Adipocyte (in vitro differentiated cells): ENCODE measurements at regions not wholly inside any gene's neighbourhood (a gene's known extent, or its start where the extent isn't known, plus 50 kb on each side); places are given as distances from the start of the nearest gene placed in this dataset.
"Not testable (repeated sequence)": the region's sequence is repeated elsewhere in the genome, so short reads cannot be mapped to it uniquely, and the experiment has no call there.

Experiments used
- DNase-seq: peaks from one replicate; pipeline ENCODE4 v3.0.0-alpha.2; 2015; ENCODE audit warnings: low read depth
- H3K27me3 ChIP-seq: replicated peaks from 2 replicates; pipeline ENCODE4 v1.7.0; 2013; ENCODE audit warnings: mild to moderate bottlenecking, low read length, moderate library complexity; ENCODE audit not compliant: control insufficient read depth, insufficient read depth
- H3K36me3 ChIP-seq: 2 replicates; pipeline ENCODE4 v1.7.0; 2013; ENCODE audit warnings: low read length, mild to moderate bottlenecking, moderate library complexity; ENCODE audit not compliant: control insufficient read depth, insufficient read depth, severe bottlenecking
- H3K4me1 ChIP-seq: 2 replicates; pipeline ENCODE4 v1.7.0; 2013; ENCODE audit warnings: mild to moderate bottlenecking, low read length, moderate library complexity; ENCODE audit not compliant: control insufficient read depth, insufficient read depth
- H3K4me3 ChIP-seq: 2 replicates; pipeline ENCODE4 v1.7.0; 2013; ENCODE audit warnings: mild to moderate bottlenecking, low read length, moderate library complexity
- H3K9ac ChIP-seq: 2 replicates; pipeline ENCODE4 v1.7.0; 2013; ENCODE audit warnings: mild to moderate bottlenecking, low read length, moderate library complexity
- H3K9me3 ChIP-seq: 2 replicates; pipeline ENCODE4 v1.7.0; 2013; ENCODE audit warnings: mild to moderate bottlenecking, low read length, moderate library complexity; ENCODE audit not compliant: control insufficient read depth

- no peaks in the 10 kb centered on the region for H3K4me1 ChIP-seq
- H3K27me3 ChIP-seq = peaks cover 49% of the 10 kb centered on the region
- H3K4me3 ChIP-seq = no peak overlapping the region
These were observed 175.6 kb upstream of the PPP1R26 start for GRCh38 chr9:135303865-135304499.

GRCh38 chr9:135304886-135305285 lies 174.7 kb upstream of the PPP1R26 start:
- no peak overlapping the region for H3K9ac ChIP-seq
- no peaks in the 10 kb centered on the region for H3K4me1 ChIP-seq
- H3K4me3 ChIP-seq = no peak overlapping the region
- H3K36me3 ChIP-seq = no peaks in the 10 kb centered on the region
- peaks cover 42% of the 10 kb centered on the region for H3K27me3 ChIP-seq
- peaks cover 6% of the 10 kb centered on the region for H3K9me3 ChIP-seq
- DNase-seq = no peak

More at GRCh38 chr9:135303865-135304499, 175.6 kb upstream of the PPP1R26 start:
- DNase-seq = no peak
- peaks cover 6% of the 10 kb centered on the region for H3K9me3 ChIP-seq
- H3K9ac ChIP-seq = no peak overlapping the region
- no peaks in the 10 kb centered on the region for H3K36me3 ChIP-seq

GRCh38 chr9:135305546-135306180 lies 173.9 kb upstream of the PPP1R26 start:
- DNase-seq = no peak
- Histone ChIP-seq H3K9ac (no peak overlapping the region), H3K9me3 (peaks cover 9% of the 10 kb centered on the region), H3K27me3 (peaks cover 34% of the 10 kb centered on the region), H3K4me3 (no peak overlapping the region), H3K36me3 (no peaks in the 10 kb centered on the region), H3K4me1 (no peaks in the 10 kb centered on the region)

DNA sequence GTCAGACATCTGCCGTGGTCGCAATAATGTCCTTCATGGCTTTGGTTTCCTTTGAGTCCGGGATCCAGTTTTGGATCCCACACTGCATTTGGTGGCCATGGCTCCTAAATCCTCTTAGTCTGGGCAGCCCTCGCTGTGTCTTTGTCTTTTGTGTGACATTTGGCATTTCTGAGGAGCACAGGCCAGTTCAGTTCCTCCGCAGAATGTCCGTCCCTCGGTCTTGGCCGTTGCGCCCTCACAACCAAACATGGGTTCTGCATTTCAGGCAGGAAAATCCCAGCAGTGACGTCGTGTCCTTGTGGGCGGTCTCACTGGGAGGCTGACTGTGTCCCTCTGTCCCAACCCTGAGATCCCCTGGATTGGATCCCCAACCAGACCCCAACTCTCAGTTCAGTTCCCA lies 172.9 kb upstream of the PPP1R26 start:
- no peak overlapping the region for H3K4me3 ChIP-seq
- H3K4me1 ChIP-seq = no peaks in the 10 kb centered on the region
- peaks cover 19% of the 10 kb centered on the region for H3K9me3 ChIP-seq
- H3K36me3 ChIP-seq = no peaks in the 10 kb centered on the region
- H3K9ac ChIP-seq = no peak overlapping the region
- peaks cover 31% of the 10 kb centered on the region for H3K27me3 ChIP-seq
- no peak for DNase-seq

DNA sequence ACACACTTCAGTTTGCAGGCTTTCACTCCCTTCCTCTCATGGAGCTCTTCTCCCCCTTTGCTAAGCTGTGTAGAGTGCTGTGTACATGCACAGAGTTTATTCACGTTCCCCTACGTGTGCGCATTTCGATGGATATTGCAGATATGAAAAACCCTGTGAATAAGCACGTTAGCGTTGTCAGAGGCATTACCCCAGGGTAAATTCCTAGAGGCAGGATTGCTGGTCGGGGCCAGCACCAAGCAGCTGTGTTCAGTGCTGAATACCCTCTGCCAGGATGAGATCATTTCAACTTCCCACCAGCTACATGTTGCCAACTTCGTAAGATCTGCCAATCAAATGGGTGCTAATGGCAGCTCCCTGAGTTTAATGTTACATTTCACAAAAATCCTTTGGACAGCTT lies 172.3 kb upstream of the PPP1R26 start:
- no peaks in the 10 kb centered on the region for H3K36me3 ChIP-seq
- H3K9me3 ChIP-seq = peaks cover 25% of the 10 kb centered on the region
- H3K4me1 ChIP-seq = no peaks in the 10 kb centered on the region
- DNase-seq = no peak
- no peak overlapping the region for H3K9ac ChIP-seq
- H3K27me3 ChIP-seq = peaks cover 28% of the 10 kb centered on the region
- H3K4me3 ChIP-seq = no peak overlapping the region

GRCh38 chr9:135307919-135308318 lies 171.7 kb upstream of the PPP1R26 start:
- Histone ChIP-seq H3K27me3 (peaks cover 23% of the 10 kb centered on the region), H3K9me3 (peaks cover 32% of the 10 kb centered on the region)
- H3K36me3 ChIP-seq, DNase-seq, H3K9ac ChIP-seq, H3K4me3 ChIP-seq, H3K4me1 ChIP-seq: not testable (repeated sequence)

DNA sequence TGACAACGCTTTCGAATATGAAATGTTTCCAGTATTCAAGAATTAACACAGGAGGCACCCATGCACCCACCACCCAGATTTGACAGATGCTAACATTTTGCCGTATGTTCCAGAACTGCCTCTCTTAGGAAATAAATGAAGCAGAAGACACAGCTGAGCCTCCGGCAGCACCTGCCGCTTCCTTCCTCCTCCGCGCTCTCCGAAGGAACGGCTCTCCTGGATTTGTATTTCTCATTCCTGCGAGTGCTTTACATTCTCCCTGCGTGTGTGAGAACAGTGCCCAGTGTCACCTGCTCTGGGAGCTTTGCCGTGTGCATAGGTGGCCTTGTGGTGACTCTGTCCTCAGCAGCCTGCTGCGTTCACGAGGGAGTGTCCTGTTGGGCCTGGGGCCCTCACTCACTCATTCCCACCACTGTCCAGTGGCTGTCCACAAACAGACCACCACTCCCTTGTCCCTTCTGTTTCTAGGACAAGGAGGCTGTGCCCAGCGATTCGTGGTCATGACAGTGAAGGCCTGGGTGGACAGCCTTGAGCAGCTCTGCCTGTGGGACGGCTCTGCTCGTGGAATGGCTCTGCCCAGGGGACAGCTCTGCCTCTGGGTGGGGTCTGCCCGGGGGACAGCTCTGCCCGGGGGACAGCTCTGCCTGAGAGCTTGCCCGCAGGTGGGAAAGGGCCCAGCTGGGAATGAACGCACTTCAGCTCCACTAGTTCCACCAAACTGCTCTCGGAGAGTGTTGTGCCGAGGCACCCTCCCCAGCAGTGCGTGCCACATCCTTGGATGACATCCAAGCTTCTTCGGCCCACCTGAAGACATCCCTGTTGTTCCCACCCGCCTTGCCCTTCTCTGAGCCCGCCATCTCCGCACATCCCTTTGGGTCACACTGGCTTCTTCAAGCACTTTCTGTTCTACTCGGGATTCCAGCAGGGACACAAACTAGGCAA lies 170.5 kb upstream of the PPP1R26 start:
- Histone ChIP-seq H3K4me1 (no peaks in the 10 kb centered on the region), H3K9ac (no peak overlapping the region), H3K4me3 (no peak overlapping the region), H3K27me3 (peaks cover 22% of the 10 kb centered on the region), H3K36me3 (no peaks in the 10 kb centered on the region), H3K9me3 (peaks cover 40% of the 10 kb centered on the region)
- DNase-seq = no peak

DNA sequence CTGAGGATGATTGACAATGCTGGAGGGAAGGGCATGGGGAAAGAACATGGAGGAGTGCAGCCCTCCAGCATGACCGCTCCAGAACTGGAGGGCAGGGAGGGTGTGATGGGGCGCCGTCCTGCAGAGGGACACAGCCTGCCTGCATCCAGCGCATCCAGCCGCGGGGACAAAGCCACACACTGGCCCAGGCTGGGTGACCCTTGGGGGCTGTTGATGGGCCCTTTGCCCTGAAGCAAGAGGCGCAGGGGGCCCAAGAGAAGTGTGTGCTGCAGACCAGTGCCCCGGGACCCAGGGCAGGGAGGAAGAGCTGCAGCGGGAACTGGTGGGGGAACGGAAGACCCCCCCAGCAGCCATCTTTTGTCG lies 169.8 kb upstream of the PPP1R26 start:
- Histone ChIP-seq H3K9me3 (peaks cover 38% of the 10 kb centered on the region), H3K9ac (no peak overlapping the region), H3K27me3 (peaks cover 20% of the 10 kb centered on the region), H3K36me3 (no peaks in the 10 kb centered on the region), H3K4me1 (no peaks in the 10 kb centered on the region), H3K4me3 (no peak overlapping the region)
- DNase-seq = no peak

DNA sequence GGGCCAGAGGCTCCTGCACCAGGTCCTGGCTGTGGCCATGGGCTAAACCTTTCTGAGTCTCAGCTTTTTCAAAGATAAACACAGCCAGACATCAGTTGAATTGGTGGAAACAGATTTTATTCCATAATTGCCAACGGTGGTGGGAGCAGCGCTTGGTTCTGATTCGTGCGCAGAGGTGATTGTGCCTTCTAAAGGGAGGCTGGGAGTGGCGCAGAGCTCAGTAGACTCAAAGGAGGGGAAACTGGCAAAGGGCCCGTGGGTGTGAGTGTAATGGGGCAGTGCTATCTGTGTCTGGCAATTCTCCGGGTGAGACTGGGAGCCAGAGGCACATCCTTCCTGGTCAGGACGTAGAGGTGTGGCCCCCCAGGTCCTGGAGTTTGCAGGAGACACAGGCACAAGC lies 169.4 kb upstream of the PPP1R26 start:
- Histone ChIP-seq H3K4me1 (no peaks in the 10 kb centered on the region), H3K27me3 (peaks cover 17% of the 10 kb centered on the region), H3K9me3 (peaks cover 36% of the 10 kb centered on the region), H3K4me3 (no peak overlapping the region), H3K9ac (no peak overlapping the region), H3K36me3 (no peaks in the 10 kb centered on the region)
- DNase-seq = no peak

GRCh38 chr9:135315572-135315971 lies 164.0 kb upstream of the PPP1R26 start:
- no peaks in the 10 kb centered on the region for H3K4me1 ChIP-seq
- DNase-seq = no peak
- no peak overlapping the region for H3K4me3 ChIP-seq

DNA sequence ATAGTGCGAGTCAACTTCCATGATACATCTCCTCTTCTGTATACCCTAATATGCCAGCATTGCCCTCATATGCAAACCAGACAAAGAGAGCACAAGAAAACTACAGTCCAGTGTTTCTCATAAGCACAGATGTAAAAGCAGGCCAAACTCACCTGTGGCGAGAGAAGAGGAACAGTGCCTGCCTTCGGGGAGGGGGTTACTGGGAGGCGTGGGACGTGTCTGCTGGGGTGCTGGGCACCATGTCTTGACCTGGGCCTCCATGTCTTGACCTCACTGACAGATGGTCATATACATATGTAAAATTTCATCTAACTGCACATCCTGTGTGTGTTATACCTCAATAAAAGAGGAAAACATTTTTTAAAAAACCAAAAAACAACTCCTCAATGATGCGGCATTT lies 159.3 kb upstream of the PPP1R26 start:
- no peak overlapping the region for H3K9ac ChIP-seq
- no peak for DNase-seq
- no peaks in the 10 kb centered on the region for H3K36me3 ChIP-seq
- peaks cover 7% of the 10 kb centered on the region for H3K9me3 ChIP-seq
- no peak overlapping the region for H3K4me3 ChIP-seq
- no peaks in the 10 kb centered on the region for H3K27me3 ChIP-seq
- no peaks in the 10 kb centered on the region for H3K4me1 ChIP-seq

More at GRCh38 chr9:135315572-135315971, 164.0 kb upstream of the PPP1R26 start:
- H3K9me3 ChIP-seq = peaks cover 35% of the 10 kb centered on the region
- H3K9ac ChIP-seq = no peak overlapping the region
- H3K36me3 ChIP-seq = no peaks in the 10 kb centered on the region
- no peaks in the 10 kb centered on the region for H3K27me3 ChIP-seq
